HK-2 (cell line): ENCODE measurements at regions not wholly inside any gene's neighbourhood (a gene's known extent, or its start where the extent isn't known, plus 50 kb on each side); places are given as distances from the start of the nearest gene placed in this dataset.
A peak's percentile ranks its signal among the peaks of the same experiment; 100 is the strongest.

Experiments used
- DNase-seq: peaks from one replicate; pipeline ENCODE4 v3.0.0-alpha.2; 2018; ENCODE audit not compliant: unreplicated experiment

DNA sequence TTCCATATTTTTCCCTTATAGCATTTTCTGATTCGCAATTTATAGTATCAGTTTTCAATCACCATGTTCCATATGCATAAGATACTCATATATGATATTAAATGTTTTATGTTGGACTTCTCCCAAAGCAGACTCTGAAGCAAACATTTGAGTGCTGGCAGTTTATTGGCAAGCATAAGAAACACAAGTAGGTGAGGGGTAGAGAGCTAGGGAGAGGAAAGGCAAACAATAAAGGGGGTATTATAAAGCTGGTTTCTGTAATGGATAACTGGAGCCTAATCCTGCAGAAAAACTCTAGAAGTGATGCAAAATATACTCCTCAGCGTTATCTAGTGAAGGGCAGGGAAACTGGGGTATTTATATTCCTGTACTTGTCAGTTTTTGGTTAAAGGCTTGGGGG lies 491.5 kb upstream of the TGFBR2 start:
- DNase-seq = no peak

DNA sequence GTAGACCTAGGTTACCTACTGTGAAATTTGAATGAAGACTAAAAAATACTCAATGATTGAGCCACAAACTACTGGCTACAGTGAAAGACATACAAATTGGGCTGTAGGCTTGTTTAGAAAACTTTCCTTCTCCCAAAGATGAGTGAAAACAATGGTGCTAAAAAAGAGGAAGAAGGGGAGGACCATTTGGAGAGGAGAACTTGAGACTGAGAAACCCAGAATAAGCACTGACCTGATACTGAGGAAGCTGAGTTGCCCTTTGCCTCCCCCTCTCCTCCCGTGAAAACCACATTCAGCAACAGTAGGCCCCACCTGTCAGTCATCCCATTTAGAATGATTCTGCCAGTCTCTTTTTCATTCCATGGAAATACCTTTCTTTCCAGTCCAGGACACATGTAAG lies 484.0 kb upstream of the TGFBR2 start:
- no peak for DNase-seq

DNA sequence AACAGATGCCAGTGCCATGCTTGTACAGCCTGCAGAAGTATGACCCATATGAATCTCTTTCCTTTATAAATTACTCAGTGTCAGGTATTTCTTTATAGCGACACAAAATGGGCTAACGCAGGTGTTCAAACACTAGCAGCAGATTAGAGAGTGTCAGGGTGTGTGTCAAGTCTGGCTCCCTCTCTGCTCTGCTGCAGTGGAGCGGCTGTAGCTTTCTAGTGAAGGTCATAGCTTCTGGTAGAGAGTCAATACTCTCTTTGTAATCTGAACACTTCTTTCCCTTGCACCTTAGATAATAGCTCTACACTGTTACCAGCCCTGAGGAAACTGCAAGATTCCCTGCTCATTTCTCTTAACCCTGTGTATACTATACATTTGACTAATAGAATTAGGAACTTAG lies 483.2 kb upstream of the TGFBR2 start:
- no peak for DNase-seq

DNA sequence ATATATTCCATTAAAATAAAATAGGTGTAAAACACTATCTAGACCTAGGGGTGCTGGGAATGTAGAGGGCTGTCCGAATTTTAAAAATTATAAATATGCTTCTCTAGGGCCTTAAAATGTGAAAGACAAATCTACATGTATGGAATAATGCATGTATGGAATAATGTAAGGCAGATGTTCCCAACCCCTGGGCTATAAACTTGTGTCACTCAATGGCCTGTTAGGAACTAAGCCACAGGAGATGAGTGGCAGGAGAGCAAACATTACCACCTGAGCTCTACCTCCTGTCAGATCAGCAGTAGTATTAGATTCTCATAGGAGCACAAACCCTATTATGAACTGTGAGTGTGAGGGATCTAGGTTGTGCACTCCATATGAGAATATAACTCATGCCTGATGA lies 482.6 kb upstream of the TGFBR2 start:
- no peak for DNase-seq

DNA sequence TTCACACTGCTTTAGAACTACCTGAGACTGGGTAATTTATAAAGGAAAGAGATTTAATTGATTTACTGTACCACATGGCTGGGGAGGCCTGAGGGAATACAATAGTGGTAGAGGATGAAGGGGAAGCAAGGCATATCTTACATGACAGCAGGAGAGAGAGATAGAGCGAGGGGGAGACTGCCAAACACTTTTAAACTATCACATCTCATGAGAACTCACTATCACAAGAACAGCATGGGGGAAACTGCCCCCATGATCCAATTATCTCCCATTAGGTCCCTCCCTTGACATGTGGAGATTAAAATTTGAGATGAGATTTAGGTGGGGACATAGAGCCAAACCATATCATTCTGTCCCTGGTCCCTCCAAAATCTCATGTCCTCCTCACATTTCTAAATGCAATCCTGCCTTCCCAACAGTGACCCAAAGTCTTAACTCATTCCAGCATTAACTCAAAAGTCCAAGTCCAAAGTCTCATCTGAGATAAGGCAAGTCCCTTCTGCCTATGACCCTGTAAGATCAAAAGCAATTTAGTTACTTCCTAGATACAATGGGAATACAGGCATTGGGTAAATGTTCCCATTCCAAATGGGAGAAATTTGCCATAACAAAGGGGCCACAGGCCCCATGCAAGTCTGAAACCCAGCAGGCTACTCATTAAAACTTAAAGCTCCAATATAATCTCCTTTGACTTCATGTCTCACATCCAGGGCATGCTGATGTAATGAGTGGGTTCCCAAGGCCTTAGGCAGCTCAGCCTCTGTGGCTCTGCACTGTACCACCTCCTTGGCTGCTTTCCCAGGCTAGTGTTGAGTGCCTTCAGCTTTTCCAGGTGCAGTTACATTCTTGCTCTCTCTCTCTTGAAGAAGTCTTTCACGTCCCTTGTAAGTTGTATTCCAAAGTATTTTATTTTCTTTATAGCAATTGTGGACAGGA lies 481.7 kb upstream of the TGFBR2 start:
- peak; percentile 3 for DNase-seq

DNA sequence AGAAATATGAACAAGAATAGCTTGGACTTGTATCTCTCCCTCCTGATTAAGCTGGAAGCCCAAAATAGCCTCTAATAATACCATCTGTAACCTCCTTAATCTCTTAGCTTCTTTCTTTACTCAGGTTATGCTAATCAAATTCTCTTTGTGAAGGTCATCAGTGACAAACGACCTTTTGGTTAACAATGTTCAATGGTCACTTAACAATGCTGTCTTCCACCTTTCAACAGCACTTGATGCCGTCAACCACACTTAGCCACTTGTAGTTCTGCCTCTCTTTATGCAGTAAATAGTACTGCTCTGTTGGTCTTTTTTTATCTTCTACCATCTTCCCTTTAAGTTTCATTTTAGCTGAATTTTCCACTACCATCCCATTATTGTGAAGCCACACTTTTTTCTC lies 476.6 kb upstream of the TGFBR2 start:
- no peak for DNase-seq

DNA sequence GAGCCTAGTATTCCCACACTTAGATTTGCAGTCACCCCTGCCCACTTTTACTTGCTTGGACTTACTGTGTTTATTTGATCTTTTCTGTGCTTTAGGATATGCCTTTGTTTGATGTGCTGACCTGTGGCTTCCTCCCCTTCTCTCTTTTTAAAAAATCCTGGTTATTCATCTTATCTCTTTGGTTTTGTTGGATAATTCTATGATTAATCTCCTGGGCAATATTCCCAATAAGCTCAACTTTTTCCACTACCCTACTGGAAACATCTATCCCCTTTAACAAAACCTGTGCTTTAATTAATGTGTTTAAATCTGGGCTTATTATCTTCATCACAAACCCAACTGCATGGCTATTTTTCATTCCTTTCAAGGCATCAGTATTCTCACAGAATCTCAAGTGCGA lies 476.0 kb upstream of the TGFBR2 start:
- DNase-seq = no peak

DNA sequence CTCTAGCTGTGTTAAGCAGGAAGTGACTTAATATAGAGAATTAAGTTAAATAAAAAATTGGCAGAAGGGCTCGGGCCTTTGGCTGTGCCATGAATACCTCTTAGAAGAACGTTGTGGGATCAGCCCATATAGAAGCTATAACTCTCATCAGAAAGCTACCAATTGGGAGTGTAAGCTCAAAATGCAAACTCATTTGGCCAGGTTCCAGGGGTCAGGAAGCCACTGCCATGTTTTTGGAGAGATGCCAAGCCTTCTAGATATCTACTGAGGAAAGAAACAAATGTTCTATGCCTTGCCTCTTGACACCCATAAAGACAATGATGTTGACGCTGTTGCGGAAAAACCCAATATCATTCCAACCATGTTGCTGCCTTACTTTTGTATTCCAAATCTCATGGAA lies 475.2 kb upstream of the TGFBR2 start:
- no peak for DNase-seq

DNA sequence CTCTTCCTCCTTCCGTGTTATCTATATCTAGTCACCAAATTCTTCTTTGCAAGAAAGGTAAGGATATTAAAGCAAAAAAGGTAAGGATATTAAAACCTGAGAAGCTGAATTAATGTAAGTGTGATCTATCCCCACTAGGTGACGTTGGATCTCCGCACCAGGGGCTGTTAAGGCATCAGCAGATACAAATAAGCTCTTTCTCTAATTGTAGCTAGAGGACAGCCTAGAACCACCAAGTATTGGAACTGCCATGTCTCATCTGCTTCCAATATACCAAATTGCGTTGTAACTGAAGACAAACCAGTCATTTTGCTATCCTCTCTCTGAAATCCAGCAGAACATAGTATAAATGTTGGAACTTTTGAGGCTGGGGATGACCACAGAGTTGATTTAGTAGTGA lies 471.2 kb upstream of the TGFBR2 start:
- DNase-seq = no peak

DNA sequence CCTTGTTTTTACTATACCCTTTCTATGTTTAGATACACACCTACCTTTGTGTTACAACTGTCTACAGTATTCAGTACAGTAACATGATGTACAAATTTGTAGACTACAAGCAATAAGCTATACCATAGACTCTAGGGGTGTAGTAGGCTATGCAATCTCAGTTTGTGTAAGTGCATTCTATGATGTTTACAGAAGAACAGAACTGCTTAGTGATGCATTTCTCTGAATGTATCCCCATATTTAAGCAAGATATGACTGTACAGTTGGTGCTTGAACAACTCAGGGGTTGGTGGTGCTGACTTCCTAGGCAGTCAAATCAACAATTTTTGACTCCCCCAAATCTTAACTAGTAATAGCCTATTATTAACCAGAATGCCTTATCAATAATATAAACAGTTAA lies 467.1 kb upstream of the TGFBR2 start:
- DNase-seq = no peak

DNA sequence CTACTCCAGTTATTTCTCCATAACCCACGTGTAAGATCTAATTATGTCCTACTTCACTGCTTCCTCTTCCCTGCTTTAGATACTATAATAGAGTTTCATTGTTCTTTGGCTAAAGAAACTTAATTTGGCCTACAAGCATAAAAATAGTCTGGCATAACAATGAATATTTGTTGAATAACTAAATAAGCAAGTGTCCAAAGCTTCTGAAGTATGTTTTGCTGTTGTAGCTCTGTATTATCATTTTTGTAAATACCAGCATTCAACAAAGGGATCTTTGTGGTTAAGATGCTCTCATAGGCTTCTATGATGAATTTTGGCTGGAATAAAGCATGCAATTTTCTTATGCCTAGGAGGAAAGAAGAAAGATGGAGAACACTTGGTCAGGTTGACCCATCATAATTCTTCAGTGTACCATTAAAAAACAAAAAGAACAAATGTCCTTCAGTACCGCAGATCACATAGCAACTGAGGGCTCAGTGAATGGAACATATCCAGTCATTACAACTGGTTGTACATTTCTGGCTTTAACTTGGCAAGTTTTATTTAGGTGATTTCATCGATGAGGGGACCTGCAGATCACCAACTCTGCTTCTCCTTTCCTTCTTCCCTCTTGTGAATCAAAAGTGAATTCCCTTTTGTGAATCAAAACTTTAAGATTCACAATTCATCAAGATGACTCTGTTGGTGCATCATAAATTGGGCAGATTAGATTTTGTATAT lies 465.9 kb upstream of the TGFBR2 start:
- DNase-seq = no peak

DNA sequence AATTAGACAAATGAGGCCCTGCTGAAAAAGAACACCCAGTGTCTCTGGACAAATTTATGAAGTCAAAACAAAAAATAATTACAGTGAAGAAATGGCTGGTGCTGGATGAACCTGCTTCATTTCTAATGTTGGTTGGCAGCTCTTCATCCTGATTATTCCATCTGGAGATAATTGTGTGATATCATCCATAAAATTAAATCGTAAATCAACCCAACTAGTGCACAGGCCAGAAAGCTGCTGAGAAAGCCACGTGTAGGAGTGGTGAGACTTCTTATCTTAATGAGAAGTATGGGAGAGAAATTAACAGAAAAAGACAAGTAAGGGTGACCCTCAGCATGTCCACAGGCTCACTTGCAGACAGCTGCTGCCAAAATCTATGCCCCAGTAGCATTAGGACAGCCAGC lies 465.2 kb upstream of the TGFBR2 start:
- DNase-seq = no peak

DNA sequence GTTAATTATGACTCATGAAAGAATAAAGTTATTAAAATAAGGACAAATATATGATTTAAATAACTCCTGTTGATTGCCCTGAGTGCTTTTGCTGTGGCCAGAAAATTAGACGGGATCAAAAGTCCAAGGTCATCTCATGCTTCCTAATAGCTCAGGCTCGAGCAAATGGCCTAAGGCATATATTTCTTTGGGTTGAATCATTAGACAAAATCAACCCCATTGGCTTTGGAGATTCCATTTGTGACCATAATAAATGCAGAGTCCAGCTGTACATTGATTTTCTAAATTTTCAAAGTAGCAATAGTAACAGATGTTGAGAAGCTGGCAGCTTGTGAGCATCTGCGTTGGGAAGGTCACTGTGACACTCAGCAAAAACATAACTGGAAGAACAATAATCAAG lies 464.5 kb upstream of the TGFBR2 start:
- DNase-seq = no peak

DNA sequence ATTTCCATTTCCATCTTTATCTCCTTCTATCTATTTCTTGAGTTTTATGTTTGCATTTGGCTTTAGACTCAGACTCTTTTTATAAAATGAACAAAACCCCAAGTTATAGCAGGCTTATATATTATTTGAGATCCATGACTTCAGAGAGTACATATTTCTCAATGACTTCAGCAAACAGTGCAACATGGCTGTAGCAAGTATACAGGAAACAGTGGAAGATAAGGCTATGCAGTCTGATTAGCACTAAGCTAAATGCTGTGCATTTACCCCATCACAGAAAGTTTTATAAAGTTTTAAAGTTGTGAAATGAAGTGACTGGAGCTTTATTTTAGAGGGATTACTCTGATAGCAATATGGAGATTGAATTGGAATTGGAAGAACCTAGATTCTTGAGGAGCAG lies 463.5 kb upstream of the TGFBR2 start:
- DNase-seq = no peak

DNA sequence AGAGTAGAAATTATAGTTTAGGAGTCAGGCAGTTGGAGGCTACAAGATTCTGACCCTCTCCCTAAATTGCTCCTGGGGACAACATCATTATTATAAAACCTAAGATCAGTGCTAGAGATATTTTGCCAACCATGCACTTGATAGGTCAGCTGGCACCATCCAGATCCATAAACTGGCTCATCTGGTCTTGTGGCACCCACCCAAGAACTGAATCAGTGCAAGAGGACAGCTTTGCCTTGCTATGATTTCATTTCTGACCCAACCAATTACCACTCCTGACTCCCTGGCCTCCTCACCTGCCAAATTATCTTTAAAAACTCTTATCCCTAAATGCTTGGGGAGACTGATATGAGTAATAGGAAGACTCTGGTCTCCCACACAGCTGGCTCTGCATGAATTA lies 461.1 kb upstream of the TGFBR2 start:
- DNase-seq = no peak

DNA sequence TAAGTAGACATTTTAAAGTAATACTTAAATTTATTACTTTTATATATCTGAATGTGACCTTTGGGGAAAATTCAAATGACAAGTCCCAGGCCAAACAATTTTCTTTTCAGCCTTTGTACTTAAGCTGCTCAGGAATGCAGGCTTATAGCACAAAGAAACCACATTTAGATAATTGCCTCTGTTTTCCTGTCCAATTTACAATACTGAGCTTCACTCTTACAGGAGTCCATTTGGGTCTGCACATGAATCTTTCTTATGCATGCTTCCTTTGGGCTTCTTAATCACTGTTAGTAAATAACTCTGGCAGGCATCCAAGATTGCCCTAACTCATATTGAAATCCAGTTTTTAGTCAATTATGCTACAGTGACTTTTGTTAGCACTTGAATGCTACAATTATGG lies 459.4 kb upstream of the TGFBR2 start:
- no peak for DNase-seq

DNA sequence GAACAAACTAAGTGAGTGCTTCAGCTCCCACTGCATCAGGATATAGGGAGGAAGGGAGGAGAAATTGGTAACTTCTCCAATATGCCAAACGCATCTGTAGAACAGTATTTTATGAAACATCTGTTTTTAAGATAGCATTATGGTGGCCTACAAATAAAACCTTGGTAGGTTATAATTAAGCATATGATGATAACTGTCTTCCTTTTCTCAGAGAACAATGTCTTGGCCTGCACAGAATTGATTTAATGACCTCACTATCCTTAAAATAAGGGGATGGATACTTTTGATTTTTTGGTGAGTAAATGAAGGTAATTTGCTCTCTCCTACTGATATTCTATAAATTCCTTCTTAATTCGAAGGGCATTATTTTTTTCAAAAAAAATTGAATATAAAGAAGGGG lies 451.5 kb upstream of the TGFBR2 start:
- DNase-seq = no peak

DNA sequence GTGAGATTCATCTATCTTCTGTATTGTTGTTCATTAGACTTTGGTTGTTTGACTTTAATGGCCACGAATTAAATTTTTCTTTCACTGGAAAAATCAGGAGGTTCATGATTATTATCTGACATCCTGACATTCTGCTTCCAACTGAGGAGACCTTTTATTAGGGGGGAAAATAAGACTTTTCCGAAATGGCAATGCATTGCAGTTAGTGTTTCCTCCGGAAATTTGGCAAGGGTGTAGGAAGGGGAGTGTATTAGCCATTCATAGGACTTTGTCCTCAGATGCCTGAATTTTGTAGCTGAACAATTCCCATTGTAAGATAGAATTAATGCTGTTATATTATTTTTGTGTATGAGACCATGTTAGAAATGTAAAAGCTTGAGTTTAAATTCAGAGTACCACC lies 450.6 kb upstream of the TGFBR2 start:
- DNase-seq = no peak

DNA sequence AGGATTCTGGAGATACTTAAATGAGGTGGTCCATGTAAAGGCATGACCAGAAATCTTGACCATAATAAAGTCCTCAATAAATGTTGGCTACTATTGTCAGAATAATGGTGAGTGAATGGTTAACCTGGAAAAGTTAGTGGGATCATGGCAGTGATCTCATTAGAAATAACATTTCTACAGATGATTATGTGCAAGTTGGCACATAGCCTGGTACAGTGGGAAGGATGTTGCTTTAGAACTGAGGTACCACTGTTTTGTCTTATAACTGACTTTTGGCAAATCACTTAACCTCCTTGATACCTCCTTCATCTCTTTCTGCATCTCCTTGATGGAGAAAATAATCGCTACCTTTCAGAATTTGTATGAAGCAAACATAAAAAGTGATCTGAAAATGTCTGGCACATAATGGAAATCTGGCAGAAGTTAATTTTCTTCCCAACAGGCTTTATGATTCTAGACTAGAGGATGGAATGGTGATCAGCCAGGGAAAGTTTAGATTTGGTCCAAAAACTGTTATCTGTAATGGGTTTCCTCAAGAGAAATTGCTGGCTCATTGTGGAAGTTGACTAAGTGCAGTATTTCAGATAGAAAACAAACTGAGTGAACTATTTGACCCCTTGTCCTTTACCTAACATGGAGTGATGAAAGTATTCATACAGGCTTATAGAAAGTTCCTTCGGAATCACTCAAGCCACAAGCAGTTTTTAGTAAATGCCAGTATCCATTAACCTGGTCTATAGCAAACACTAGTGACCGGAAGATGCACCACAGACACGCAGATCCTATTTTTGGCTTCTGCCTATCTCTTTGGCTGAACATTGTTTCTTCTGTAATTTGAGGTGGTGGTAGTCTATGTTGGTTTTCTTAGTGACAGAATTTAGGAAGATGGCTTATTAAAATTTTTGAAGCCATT lies 449.6 kb upstream of the TGFBR2 start:
- no peak for DNase-seq

DNA sequence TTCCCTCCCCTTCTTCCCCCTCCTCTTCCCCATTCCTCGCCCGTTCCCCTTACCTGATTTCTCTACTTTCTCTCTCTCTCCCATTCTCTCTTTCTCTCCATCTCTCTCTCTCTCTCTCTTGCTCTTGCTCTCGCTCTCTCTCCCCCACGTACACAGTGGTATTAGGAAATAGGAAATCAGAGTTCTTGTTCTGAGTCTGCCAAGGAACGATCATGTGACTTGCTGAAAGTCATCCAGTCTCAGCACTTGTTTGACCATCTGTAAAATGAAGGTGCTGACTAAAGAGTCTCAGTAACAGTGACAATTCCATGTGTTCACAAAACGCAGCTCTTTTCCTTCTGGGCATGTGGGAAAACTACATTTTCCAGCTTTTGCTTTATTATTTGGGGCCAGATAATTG lies 445.0 kb upstream of the TGFBR2 start:
- DNase-seq = no peak

DNA sequence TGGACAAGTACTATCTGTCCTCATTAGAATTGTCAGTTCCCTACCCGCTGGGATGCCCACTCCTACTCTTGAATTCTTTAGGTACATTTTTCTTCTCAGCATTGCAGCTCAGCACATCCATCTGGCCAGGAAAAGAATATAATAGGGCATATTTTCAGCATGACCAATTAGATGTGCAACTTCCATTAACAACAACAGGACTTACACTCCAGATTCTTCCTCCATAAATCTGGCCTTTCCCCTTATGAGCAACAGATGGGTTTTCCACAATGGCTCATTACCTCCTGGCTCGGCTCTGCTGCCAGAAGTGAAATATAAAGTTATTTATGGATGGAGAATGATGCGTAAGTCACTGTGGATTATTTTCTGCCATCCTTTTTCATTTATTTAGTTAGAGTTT lies 443.8 kb upstream of the TGFBR2 start:
- DNase-seq = no peak

DNA sequence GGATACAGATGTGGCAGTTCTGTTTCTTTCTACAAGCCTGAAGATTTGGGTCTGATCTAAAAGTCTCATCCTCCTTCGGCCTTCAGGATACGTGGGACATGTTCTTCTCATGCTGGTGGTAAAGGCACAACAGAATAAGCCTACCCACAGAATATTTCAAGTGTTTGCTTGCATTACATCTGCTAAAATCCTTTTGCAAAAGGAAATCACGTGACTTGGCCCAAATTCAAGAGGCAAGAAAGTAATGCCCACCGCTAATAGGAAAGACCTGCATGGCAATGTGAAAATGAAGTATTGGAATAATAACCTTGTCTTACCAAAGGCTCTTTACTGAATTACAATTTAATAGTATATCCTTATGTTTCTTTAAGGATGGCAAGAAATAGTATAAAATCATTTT lies 439.9 kb upstream of the TGFBR2 start:
- DNase-seq = no peak
